ACC112 (cell line): ENCODE measurements at regions not wholly inside any gene's neighbourhood (a gene's known extent, or its start where the extent isn't known, plus 50 kb on each side); places are given as distances from the start of the nearest gene placed in this dataset.

Experiments
- H2AFZ ChIP-seq: fragments of 200-600 bp; sonication (generic); one replicate; pipeline ENCODE4 v1.6.0; 2017; ENCODE audit warnings: antibody characterized with exemption, low read length; ENCODE audit not compliant: unreplicated experiment
- H3K27ac ChIP-seq: fragments of 200-600 bp; sonication (generic); 2 replicates; pipeline ENCODE4 v1.5.1; 2014; ENCODE audit warnings: low read depth, mild to moderate bottlenecking, antibody characterized with exemption, low read length, moderate library complexity
- H3K27me3 ChIP-seq: fragments of 200-600 bp; sonication (generic); 2 replicates; pipeline ENCODE4 v1.6.1; 2014; ENCODE audit warnings: mild to moderate bottlenecking, antibody characterized with exemption, low read length, moderate library complexity, mixed read lengths; ENCODE audit not compliant: insufficient read depth
- H3K36me3 ChIP-seq: fragments of 200-600 bp; sonication (generic); 2 replicates; pipeline ENCODE4 v1.6.1; 2016; ENCODE audit warnings: mild to moderate bottlenecking, antibody characterized with exemption, low read length, moderate library complexity, mixed read lengths; ENCODE audit not compliant: insufficient read depth
- H3K4me1 ChIP-seq: fragments of 200-600 bp; sonication (generic); one replicate; pipeline ENCODE4 v1.6.1; 2016; ENCODE audit warnings: low read length, mixed read lengths; ENCODE audit not compliant: insufficient read depth, unreplicated experiment, control insufficient read depth
- H3K4me3 ChIP-seq: fragments of 200-600 bp; sonication (generic); 2 replicates; pipeline ENCODE4 v1.5.1; 2014; ENCODE audit warnings: mild to moderate bottlenecking, low read depth, low read length
- H3K79me2 ChIP-seq: fragments of 200-600 bp; sonication (generic); one replicate; pipeline ENCODE4 v1.6.0; 2016; ENCODE audit warnings: low read length; ENCODE audit not compliant: control insufficient read depth, unreplicated experiment, insufficient read depth

- H3K27me3 ChIP-seq: no peaks in the 10 kb centered on the region
- H3K4me1 ChIP-seq: no peaks in the 10 kb centered on the region
- H3K36me3 ChIP-seq: no peaks in the 10 kb centered on the region
- H3K79me2 ChIP-seq: no peaks in the 10 kb centered on the region
- no peak overlapping the region for H2AFZ ChIP-seq
- no peak overlapping the region for H3K27ac ChIP-seq
- H3K4me3 ChIP-seq: no peak overlapping the region
These were observed 480.0 kb upstream of the GOLIM4 start for GRCh38 chr3:168575750-168576149.

GRCh38 chr3:168574455-168575158 lies 478.9 kb upstream of the GOLIM4 start:
- Histone ChIP-seq H3K27ac (no peak overlapping the region), H3K4me1 (no peaks in the 10 kb centered on the region), H2AFZ (no peak overlapping the region), H3K4me3 (no peak overlapping the region), H3K27me3 (no peaks in the 10 kb centered on the region), H3K36me3 (no peaks in the 10 kb centered on the region), H3K79me2 (no peaks in the 10 kb centered on the region)

- no peaks in the 10 kb centered on the region for H3K79me2 ChIP-seq
- no peak overlapping the region for H3K27ac ChIP-seq
- no peak overlapping the region for H3K4me3 ChIP-seq
- no peaks in the 10 kb centered on the region for H3K4me1 ChIP-seq
- H2AFZ ChIP-seq: no peak overlapping the region
- no peaks in the 10 kb centered on the region for H3K27me3 ChIP-seq
- H3K36me3 ChIP-seq: no peaks in the 10 kb centered on the region
These were observed 474.9 kb upstream of the GOLIM4 start for GRCh38 chr3:168570404-168571155.

- Histone ChIP-seq H3K4me1 (no peaks in the 10 kb centered on the region), H3K4me3 (no peak overlapping the region), H3K27ac (no peak overlapping the region), H3K27me3 (no peaks in the 10 kb centered on the region), H3K36me3 (no peaks in the 10 kb centered on the region), H3K79me2 (no peaks in the 10 kb centered on the region), H2AFZ (no peak overlapping the region)
These were observed 463.1 kb upstream of the GOLIM4 start for GRCh38 chr3:168558728-168559411.

GRCh38 chr3:168552251-168552650 lies 456.5 kb upstream of the GOLIM4 start:
- Histone ChIP-seq H3K27me3 (no peaks in the 10 kb centered on the region; the same call in 1 of the 2 replicates), H3K4me1 (no peaks in the 10 kb centered on the region), H3K27ac (no peak overlapping the region), H3K79me2 (no peaks in the 10 kb centered on the region), H3K4me3 (no peak overlapping the region), H3K36me3 (no peaks in the 10 kb centered on the region), H2AFZ (no peak overlapping the region)

- no peaks in the 10 kb centered on the region for H3K36me3 ChIP-seq
- H2AFZ ChIP-seq: no peak overlapping the region
- no peak overlapping the region for H3K27ac ChIP-seq
- H3K27me3 ChIP-seq: peaks cover 4% of the 10 kb centered on the region; the same call in 1 of the 2 replicates
- no peaks in the 10 kb centered on the region for H3K79me2 ChIP-seq
- H3K4me3 ChIP-seq: no peak overlapping the region
- no peaks in the 10 kb centered on the region for H3K4me1 ChIP-seq
These were observed 453.0 kb upstream of the GOLIM4 start for GRCh38 chr3:168548719-168549118.

- Histone ChIP-seq H3K36me3 (no peaks in the 10 kb centered on the region), H3K4me1 (no peaks in the 10 kb centered on the region), H2AFZ (no peak overlapping the region)
These were observed 451.0 kb upstream of the GOLIM4 start for GRCh38 chr3:168546707-168547106.

GRCh38 chr3:168545591-168545990 lies 449.9 kb upstream of the GOLIM4 start:
- H3K4me3 ChIP-seq: no peak overlapping the region
- no peaks in the 10 kb centered on the region for H3K4me1 ChIP-seq
- H3K36me3 ChIP-seq: no peaks in the 10 kb centered on the region
- no peaks in the 10 kb centered on the region for H3K79me2 ChIP-seq
- peaks cover 4% of the 10 kb centered on the region; the same call in 1 of the 2 replicates for H3K27me3 ChIP-seq
- no peak overlapping the region for H2AFZ ChIP-seq
- H3K27ac ChIP-seq: no peak overlapping the region

More at GRCh38 chr3:168546707-168547106, 451.0 kb upstream of the GOLIM4 start:
- Histone ChIP-seq H3K4me3 (no peak overlapping the region), H3K27me3 (peaks cover 4% of the 10 kb centered on the region; the same call in 1 of the 2 replicates), H3K79me2 (no peaks in the 10 kb centered on the region), H3K27ac (no peak overlapping the region)

GRCh38 chr3:168544097-168544957 lies 448.6 kb upstream of the GOLIM4 start:
- Histone ChIP-seq H3K4me1 (no peaks in the 10 kb centered on the region), H3K4me3 (no peak overlapping the region), H3K27ac (no peak overlapping the region), H3K36me3 (no peaks in the 10 kb centered on the region), H3K27me3 (peaks cover 4% of the 10 kb centered on the region; the same call in 1 of the 2 replicates), H3K79me2 (no peaks in the 10 kb centered on the region), H2AFZ (no peak overlapping the region)

GRCh38 chr3:168540726-168541125 lies 445.0 kb upstream of the GOLIM4 start:
- Histone ChIP-seq H3K27me3 (peaks cover 13% of the 10 kb centered on the region; the same call in 1 of the 2 replicates), H3K27ac (no peak overlapping the region), H3K79me2 (no peaks in the 10 kb centered on the region), H3K4me1 (no peaks in the 10 kb centered on the region), H2AFZ (no peak overlapping the region), H3K4me3 (no peak overlapping the region), H3K36me3 (no peaks in the 10 kb centered on the region)
